GM13976 (cell line): ENCODE measurements at regions not wholly inside any gene's neighbourhood (a gene's known extent, or its start where the extent isn't known, plus 50 kb on each side); places are given as distances from the start of the nearest gene placed in this dataset.

ENCODE experiments used
- DNase-seq: peaks from one replicate; pipeline ENCODE4 v3.0.0; 2012; ENCODE audit warnings: low spot score
- in situ Hi-C: fragments of 300-500 bp; cut with MboI; formaldehyde crosslinking; loops from one replicate; pipeline ENCODE4 v1.12.0; 2022; ENCODE audit warnings: low sequenced_read_pairs, mixed read lengths, inconsistent platforms; ENCODE audit not compliant: unreplicated experiment
- TF ChIP-seq, protein P1 (sequence below): IDR thresholded peaks from 2 replicates; pipeline ENCODE4 v1.5.1; 2012; ENCODE audit warnings: borderline replicate concordance, mild to moderate bottlenecking; ENCODE audit not compliant: insufficient read depth; ENCODE audit errors: extremely low read depth, missing control alignments, control extremely low read depth

DNA sequence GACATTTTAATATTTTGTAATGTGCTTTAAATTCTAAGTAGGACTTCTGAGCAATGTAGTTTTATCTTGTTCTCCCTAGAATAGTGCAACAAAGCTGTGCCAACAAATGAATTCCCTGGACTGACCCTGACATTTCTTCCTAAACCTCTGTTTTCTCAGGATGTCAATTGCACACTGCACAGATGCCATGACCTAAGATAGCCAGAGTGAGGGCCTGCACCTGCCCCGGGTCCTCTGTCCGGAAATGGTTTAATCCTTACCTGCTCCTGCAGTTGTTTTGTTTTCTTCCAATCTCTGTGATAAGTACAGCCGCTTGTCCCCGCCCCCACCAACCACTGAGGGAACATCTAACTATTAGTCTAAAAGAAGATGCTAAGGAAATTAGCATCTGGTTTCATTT is 831.5 kb downstream of the GALC start:
- in situ Hi-C loops = no loop called here
- DNase-seq = no peak
- TF ChIP-seq, protein P1, sequence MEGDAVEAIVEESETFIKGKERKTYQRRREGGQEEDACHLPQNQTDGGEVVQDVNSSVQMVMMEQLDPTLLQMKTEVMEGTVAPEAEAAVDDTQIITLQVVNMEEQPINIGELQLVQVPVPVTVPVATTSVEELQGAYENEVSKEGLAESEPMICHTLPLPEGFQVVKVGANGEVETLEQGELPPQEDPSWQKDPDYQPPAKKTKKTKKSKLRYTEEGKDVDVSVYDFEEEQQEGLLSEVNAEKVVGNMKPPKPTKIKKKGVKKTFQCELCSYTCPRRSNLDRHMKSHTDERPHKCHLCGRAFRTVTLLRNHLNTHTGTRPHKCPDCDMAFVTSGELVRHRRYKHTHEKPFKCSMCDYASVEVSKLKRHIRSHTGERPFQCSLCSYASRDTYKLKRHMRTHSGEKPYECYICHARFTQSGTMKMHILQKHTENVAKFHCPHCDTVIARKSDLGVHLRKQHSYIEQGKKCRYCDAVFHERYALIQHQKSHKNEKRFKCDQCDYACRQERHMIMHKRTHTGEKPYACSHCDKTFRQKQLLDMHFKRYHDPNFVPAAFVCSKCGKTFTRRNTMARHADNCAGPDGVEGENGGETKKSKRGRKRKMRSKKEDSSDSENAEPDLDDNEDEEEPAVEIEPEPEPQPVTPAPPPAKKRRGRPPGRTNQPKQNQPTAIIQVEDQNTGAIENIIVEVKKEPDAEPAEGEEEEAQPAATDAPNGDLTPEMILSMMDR = no peak

DNA sequence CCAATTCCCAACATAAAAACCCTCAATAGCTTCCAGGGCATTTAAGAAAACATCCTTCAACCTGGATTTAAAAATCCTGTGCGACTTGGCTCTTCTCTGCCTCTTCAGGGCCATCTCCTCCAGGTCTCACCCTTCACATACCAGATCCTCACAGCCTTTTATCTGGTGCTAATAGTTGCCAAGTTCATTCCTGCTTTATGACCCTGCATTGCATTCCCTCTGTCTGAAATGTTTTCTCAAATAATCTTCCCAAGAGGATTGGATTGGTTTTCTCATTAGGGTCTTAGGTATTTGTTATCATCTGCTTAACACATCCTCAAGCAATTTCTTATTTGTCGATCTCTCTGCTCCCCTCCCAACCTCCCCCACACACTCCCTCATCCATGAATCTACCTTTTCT is 832.0 kb downstream of the GALC start:
- in situ Hi-C loops = no loop called here
- DNase-seq = no peak
- TF ChIP-seq, protein P1 = no peak

- no peak for DNase-seq
- in situ Hi-C loops = no loop called here
- TF ChIP-seq, protein P1 = no peak
These were observed 834.7 kb downstream of the GALC start for GRCh38 chr14:87158283-87158682.

DNA sequence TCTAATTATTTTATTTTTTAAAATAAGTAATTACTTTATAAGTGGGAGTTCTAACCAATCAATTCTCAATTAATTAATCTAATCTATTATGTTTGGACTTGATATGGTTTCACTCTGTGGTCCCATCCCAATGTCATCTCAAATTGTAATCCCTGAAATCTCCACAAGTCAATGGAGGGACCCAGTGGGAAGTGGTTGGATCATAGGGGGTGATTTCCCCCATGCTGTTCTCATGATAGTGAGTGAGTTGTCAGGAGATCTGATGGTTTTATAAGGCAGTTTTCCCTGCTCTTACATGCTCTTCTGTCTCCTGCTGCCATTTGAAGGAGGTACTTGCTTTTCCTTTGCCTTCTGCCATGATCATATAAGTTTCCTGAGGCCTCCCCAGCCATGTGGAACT is 836.1 kb downstream of the GALC start:
- TF ChIP-seq, protein P1 = no peak
- DNase-seq = no peak
- in situ Hi-C loops = no loop called here

- TF ChIP-seq, protein P1 = no peak
- no peak for DNase-seq
- in situ Hi-C loops = no loop called here
These were observed 837.0 kb downstream of the GALC start for GRCh38 chr14:87155856-87156488.

DNA sequence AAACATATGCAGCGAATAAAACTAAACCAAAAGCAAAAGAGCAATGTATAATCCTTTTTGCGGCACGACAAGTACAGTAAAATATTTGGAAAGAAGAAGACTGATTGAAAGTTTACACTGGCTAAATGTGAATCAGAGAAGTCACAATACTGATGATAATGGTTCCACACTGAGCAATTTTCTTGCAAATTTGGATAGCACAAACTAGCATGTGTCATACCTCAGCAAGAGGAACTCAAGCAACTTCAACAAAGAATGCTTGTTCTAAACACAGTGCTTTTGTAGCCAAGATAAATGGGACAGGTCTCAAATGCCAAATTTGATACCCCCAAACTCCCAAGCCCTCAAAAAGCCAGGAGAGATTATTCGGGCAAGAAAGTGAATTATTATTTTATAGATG is 839.1 kb downstream of the GALC start:
- DNase-seq = no peak
- TF ChIP-seq, protein P1 = no peak

More for the DNA sequence above, 839.1 kb downstream of the GALC start:
- in situ Hi-C loops = no loop called here
